Vagina (tissue), 2 donors: ENCODE measurements at regions not wholly inside any gene's neighbourhood (a gene's known extent, or its start where the extent isn't known, plus 50 kb on each side); places are given as distances from the start of the nearest gene placed in this dataset.

Source experiments
- DNase-seq, 2 donors: peaks; one replicate each; pipeline ENCODE4 v3.0.0-alpha.2; 2017; ENCODE audit errors: extremely low spot score in 2 of 2
- H3K27ac ChIP-seq: fragments of 200-600 bp; sonication (generic); one replicate; pipeline ENCODE4 v1.5.1; 2019
- H3K27me3 ChIP-seq: fragments of 200-600 bp; sonication (generic); one replicate; pipeline ENCODE4 v1.5.1; 2019
- H3K36me3 ChIP-seq, 2 donors: fragments of 200-600 bp; sonication (generic); one replicate each; pipeline ENCODE4 v1.5.1; 2017 to 2019
- H3K4me1 ChIP-seq: fragments of 200-600 bp; sonication (generic); one replicate; pipeline ENCODE4 v1.5.1; 2019
- H3K4me3 ChIP-seq, 2 donors: fragments of 200-600 bp; sonication (generic); 1 replicate in 1 of 2; 2 replicates in 1 of 2; pipeline ENCODE4 v1.5.1; 2016 to 2019
- H3K9me3 ChIP-seq: fragments of 200-600 bp; sonication (generic); one replicate; pipeline ENCODE4 v1.5.1; 2019
- CTCF ChIP-seq, 3 experiments: fragments of 450-650 bp in 2 of 3; fragments of 200-600 bp in 1 of 3; sonication (generic) in 1 of 3; IDR thresholded peaks; one replicate each; pipeline ENCODE4 v1.5.1; 2017 to 2019; ENCODE audit warnings: antibody characterized with exemption in 3 of 3, mild to moderate bottlenecking in 2 of 3, moderate library complexity in 2 of 3
- POLR2A ChIP-seq, 2 donors: fragments of 450-650 bp; IDR thresholded peaks; one replicate each; pipeline ENCODE4 v1.6.1; 2017; ENCODE audit warnings: antibody characterized with exemption in 2 of 2, mild to moderate bottlenecking in 2 of 2, moderate library complexity in 2 of 2
- POLR2AphosphoS5 ChIP-seq, 2 donors: sonication (generic); formaldehyde crosslinking; IDR thresholded peaks; one replicate each; pipeline ENCODE4 v1.9.0; 2017; ENCODE audit warnings: antibody characterized with exemption in 2 of 2, mild to moderate bottlenecking in 2 of 2, low read depth in 1 of 2; ENCODE audit not compliant: insufficient read depth in 1 of 2
- intact Hi-C: fragments of 100-400 bp; cut with DNase I; formaldehyde crosslinking; loops from one replicate; pipeline ENCODE4 v1.15.1; 2023

- H3K27ac ChIP-seq, result no peak overlapping the region
- no peaks in the 10 kb centered on the region for H3K4me1 ChIP-seq
- H3K27me3 ChIP-seq, result no peaks in the 10 kb centered on the region
- H3K36me3 ChIP-seq, result no peaks in the 10 kb centered on the region
- intact Hi-C loops, result no loop called here
- DNase-seq, result no peak
- no peak for TF ChIP-seq POLR2A (IDR thresholded peaks at IDR 0.05)
- no peak for TF ChIP-seq POLR2AphosphoS5 (IDR thresholded peaks at IDR 0.05; ENCODE audit: insufficient read depth in 1 of 2, low read depth in 1 of 2)
- TF ChIP-seq CTCF (IDR thresholded peaks at IDR 0.05), result no peak
- H3K4me3 ChIP-seq, result no peak overlapping the region
- no peaks in the 10 kb centered on the region for H3K9me3 ChIP-seq
Measured at GRCh38 chr10:64113375-64113774, 592.2 kb downstream of the REEP3 start.

DNA sequence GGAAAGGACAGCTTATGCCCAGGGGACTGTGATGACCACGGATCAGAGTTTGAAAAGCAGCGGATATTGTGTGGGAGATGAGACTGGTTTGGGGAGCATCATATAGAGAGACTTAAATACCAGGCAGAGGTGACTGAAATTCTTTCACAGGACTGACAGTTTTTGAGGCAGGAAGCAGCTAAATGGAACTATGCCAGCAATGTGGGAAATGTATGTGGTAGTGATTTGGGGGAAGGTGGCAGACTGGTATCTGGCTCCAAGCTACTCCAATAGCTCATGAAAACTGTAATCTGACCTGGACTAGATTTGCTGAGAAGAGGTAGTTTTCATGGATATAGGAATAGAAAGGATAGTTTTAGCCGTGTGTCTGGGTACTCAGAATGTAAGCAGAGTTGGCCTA lies 592.6 kb downstream of the REEP3 start:
- no peak for TF ChIP-seq POLR2AphosphoS5 (IDR thresholded peaks at IDR 0.05; ENCODE audit: insufficient read depth in 1 of 2, low read depth in 1 of 2)
- intact Hi-C loops, result no loop called here
- no peak overlapping the region for H3K27ac ChIP-seq
- DNase-seq, result no peak
- H3K27me3 ChIP-seq, result no peaks in the 10 kb centered on the region
- no peaks in the 10 kb centered on the region for H3K4me1 ChIP-seq
- H3K36me3 ChIP-seq, result no peaks in the 10 kb centered on the region
- H3K9me3 ChIP-seq, result no peaks in the 10 kb centered on the region
- H3K4me3 ChIP-seq, result no peak overlapping the region

DNA sequence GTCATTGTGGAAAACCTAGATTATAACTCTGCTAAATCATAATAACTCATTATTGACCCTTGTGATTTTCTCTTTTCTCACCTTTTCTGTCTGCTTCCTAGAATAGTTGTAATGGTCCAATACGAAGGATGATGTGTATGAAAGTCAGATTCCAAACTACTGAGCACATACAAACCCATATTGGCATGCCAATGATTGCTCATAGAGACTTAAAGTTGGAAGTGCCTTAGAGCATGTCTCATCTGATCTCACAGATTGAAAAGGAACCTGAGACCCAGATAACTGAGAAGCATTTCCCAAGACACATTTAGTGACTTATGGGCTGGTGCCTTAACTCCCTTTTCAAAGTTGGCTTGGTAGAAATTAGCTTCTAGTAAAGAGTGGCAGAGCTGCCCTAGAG lies 594.3 kb downstream of the REEP3 start:
- Histone ChIP-seq H3K9me3 (no peaks in the 10 kb centered on the region), H3K4me1 (no peaks in the 10 kb centered on the region)
- TF ChIP-seq POLR2AphosphoS5 (IDR thresholded peaks at IDR 0.05; ENCODE audit: insufficient read depth in 1 of 2, low read depth in 1 of 2) (no peak), CTCF (IDR thresholded peaks at IDR 0.05) (no peak), POLR2A (IDR thresholded peaks at IDR 0.05) (no peak)

GRCh38 chr10:64115908-64116643 lies 594.9 kb downstream of the REEP3 start:
- intact Hi-C loops, result no loop called here
- DNase-seq, result no peak
- TF ChIP-seq POLR2AphosphoS5 (IDR thresholded peaks at IDR 0.05; ENCODE audit: insufficient read depth in 1 of 2, low read depth in 1 of 2) (no peak), POLR2A (IDR thresholded peaks at IDR 0.05) (no peak), CTCF (IDR thresholded peaks at IDR 0.05) (no peak)
- H3K4me1 ChIP-seq, result no peaks in the 10 kb centered on the region
- no peak overlapping the region for H3K27ac ChIP-seq
- H3K9me3 ChIP-seq, result no peaks in the 10 kb centered on the region
- no peaks in the 10 kb centered on the region for H3K36me3 ChIP-seq
- H3K4me3 ChIP-seq, result no peak overlapping the region
- no peaks in the 10 kb centered on the region for H3K27me3 ChIP-seq

More for the DNA sequence above, 594.3 kb downstream of the REEP3 start:
- Histone ChIP-seq H3K36me3 (no peaks in the 10 kb centered on the region), H3K27me3 (no peaks in the 10 kb centered on the region), H3K27ac (no peak overlapping the region), H3K4me3 (no peak overlapping the region)
- intact Hi-C loops, result no loop called here
- DNase-seq, result no peak

GRCh38 chr10:64116707-64117106 lies 595.5 kb downstream of the REEP3 start:
- Histone ChIP-seq H3K36me3 (no peaks in the 10 kb centered on the region), H3K27me3 (no peaks in the 10 kb centered on the region), H3K27ac (no peak overlapping the region), H3K9me3 (no peaks in the 10 kb centered on the region), H3K4me3 (no peak overlapping the region), H3K4me1 (no peaks in the 10 kb centered on the region)
- DNase-seq, result no peak
- intact Hi-C loops, result no loop called here
- TF ChIP-seq CTCF (IDR thresholded peaks at IDR 0.05) (no peak), POLR2AphosphoS5 (IDR thresholded peaks at IDR 0.05; ENCODE audit: insufficient read depth in 1 of 2, low read depth in 1 of 2) (no peak), POLR2A (IDR thresholded peaks at IDR 0.05) (no peak)
